ENCODE measurements at regions not wholly inside any gene's neighbourhood (a gene's known extent, or its start where the extent isn't known, plus 50 kb on each side); places are given as distances from the start of the nearest gene placed in this dataset.
"Not testable (repeated sequence)": the region's sequence is repeated elsewhere in the genome, so short reads cannot be mapped to it uniquely, and the experiment has no call there.

GRCh38 chr4:11120435-11120834, 308.3 kb downstream of the HS3ST1 start:
- DNase-seq (ENCODE audit: low read depth) = no peak

GRCh38 chr4:11119474-11119873, 309.2 kb downstream of the HS3ST1 start:
- no peak for DNase-seq (ENCODE audit: low read depth)

- DNase-seq (ENCODE audit: low read depth) = no peak
These were observed 310.2 kb downstream of the HS3ST1 start for GRCh38 chr4:11118513-11118912.

- no peak for DNase-seq (ENCODE audit: low read depth)
These were observed 311.8 kb downstream of the HS3ST1 start for GRCh38 chr4:11116940-11117339.

GRCh38 chr4:11111876-11112275, 316.8 kb downstream of the HS3ST1 start:
- DNase-seq (ENCODE audit: low read depth) = no peak

- no peak for DNase-seq (ENCODE audit: low read depth)
These were observed 317.3 kb downstream of the HS3ST1 start for GRCh38 chr4:11111370-11111769.

- DNase-seq (ENCODE audit: low read depth) = no peak
These were observed 321.9 kb downstream of the HS3ST1 start for GRCh38 chr4:11106759-11107158.

GRCh38 chr4:11106190-11106589, 322.5 kb downstream of the HS3ST1 start:
- no peak for DNase-seq (ENCODE audit: low read depth)

GRCh38 chr4:11105715-11106114, 323.0 kb downstream of the HS3ST1 start:
- no peak for DNase-seq (ENCODE audit: low read depth)

GRCh38 chr4:11098461-11098860, 330.2 kb downstream of the HS3ST1 start:
- no peak for DNase-seq (ENCODE audit: low read depth)

GRCh38 chr4:11097725-11098124, 331.0 kb downstream of the HS3ST1 start:
- DNase-seq (ENCODE audit: low read depth) = no peak

- DNase-seq (ENCODE audit: low read depth) = no peak
These were observed 347.7 kb downstream of the HS3ST1 start for GRCh38 chr4:11081006-11081405.

- no peak for DNase-seq (ENCODE audit: low read depth)
These were observed 349.5 kb downstream of the HS3ST1 start for GRCh38 chr4:11079171-11079570.

- no peak for DNase-seq (ENCODE audit: low read depth)
These were observed 354.0 kb downstream of the HS3ST1 start for GRCh38 chr4:11074581-11075241.

GRCh38 chr4:11073621-11074051, 355.1 kb downstream of the HS3ST1 start:
- DNase-seq (ENCODE audit: low read depth) = peak; percentile 74

GRCh38 chr4:11072999-11073398, 355.7 kb downstream of the HS3ST1 start:
- no peak for DNase-seq (ENCODE audit: low read depth)

- DNase-seq (ENCODE audit: low read depth) = no peak
These were observed 356.2 kb downstream of the HS3ST1 start for GRCh38 chr4:11072463-11072862.

GRCh38 chr4:11070813-11071212, 357.9 kb downstream of the HS3ST1 start:
- no peak for DNase-seq (ENCODE audit: low read depth)

- no peak for DNase-seq (ENCODE audit: low read depth)
These were observed 359.0 kb downstream of the HS3ST1 start for GRCh38 chr4:11069581-11070211.

- no peak for DNase-seq (ENCODE audit: low read depth)
These were observed 359.6 kb downstream of the HS3ST1 start for GRCh38 chr4:11069083-11069482.

- DNase-seq (ENCODE audit: low read depth) = not testable (repeated sequence)
These were observed 362.1 kb downstream of the HS3ST1 start for GRCh38 chr4:11066584-11066983.

- DNase-seq (ENCODE audit: low read depth) = not testable (repeated sequence)
These were observed 368.1 kb downstream of the HS3ST1 start for GRCh38 chr4:11060637-11061036.

GRCh38 chr4:11054937-11055336, 370.4 kb upstream of the CLNK start:
- DNase-seq (ENCODE audit: low read depth) = not testable (repeated sequence)

All from non-pigmented ciliary epithelial cell (primary cell).